Effector CD4-positive, alpha-beta T cell (primary cell): ENCODE measurements at regions not wholly inside any gene's neighbourhood (a gene's known extent, or its start where the extent isn't known, plus 50 kb on each side); places are given as distances from the start of the nearest gene placed in this dataset.
"Not testable (repeated sequence)": the region's sequence is repeated elsewhere in the genome, so short reads cannot be mapped to it uniquely, and the experiment has no call there.

Experiments used
- DNase-seq: peaks from one replicate; pipeline ENCODE4 v3.0.0-alpha.2; 2020

- no peak for DNase-seq
These were observed 614.6 kb upstream of the CDH5 start for GRCh38 chr16:65751622-65752521.

DNA sequence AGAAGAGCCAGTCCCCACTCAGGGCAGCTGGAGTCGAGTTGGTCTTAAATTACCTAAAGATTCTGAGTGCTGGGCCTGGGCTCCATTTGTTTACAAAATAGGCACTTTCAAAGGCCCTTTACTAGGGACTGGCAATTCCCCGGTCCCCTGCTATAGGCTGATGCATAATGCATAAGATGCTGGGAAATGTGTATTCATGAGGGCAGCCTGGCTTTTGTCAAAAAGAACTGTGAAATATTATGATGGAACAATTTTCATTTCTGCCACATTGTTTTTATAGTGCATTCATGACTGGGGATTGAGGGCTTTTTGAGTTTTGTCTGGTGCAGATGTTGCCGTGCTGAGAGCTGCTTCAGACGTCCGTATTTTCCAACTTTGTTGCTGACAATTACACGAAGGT, 617.0 kb upstream of the CDH5 start:
- no peak for DNase-seq

GRCh38 chr16:65746941-65747340, 619.5 kb upstream of the CDH5 start:
- DNase-seq = no peak

DNA sequence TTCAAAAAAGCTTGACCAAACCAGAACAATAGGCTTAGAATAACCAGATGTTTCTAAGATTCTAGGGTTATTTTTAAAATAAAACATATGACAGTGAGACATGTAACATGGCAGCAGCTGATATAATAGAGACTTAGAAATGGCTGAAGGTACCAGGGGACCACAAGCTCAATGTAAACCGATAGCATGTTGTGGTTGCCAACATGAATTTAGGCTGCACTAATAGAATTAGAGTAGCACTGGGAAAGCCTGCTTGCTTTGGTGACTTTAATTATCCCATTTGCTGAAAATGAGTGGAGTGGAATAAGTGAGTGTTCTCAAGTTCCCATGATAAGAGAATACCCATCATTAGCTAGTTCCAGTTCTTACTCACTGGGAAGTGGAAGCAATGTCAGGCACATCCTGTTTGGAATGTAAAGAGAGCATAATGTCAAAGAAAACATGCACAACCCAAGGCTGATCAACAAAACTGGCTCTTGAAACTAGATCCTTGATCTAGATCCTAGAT, 621.2 kb upstream of the CDH5 start:
- no peak for DNase-seq

DNA sequence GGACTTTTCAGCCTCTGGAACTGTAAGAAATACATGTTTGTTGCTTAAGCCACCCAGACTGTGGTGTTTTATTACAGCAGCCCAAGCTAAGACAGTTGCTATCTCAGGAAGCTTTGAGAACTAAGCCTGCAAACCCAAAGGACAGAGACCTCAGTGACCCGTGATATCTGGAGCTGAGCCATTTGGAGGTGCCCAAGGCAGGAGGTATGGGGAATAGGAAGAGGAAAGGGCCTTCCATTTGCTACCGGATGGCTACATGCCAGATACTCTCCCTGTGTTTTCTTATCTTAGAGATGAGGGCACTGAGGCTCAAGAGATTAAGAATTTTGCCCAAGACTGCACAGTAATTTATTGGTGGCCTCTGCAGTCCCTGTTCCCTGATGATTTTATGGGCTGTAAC, 622.1 kb upstream of the CDH5 start:
- DNase-seq = no peak

GRCh38 chr16:65743558-65743957, 621.7 kb upstream of the CDH11 start:
- no peak for DNase-seq

DNA sequence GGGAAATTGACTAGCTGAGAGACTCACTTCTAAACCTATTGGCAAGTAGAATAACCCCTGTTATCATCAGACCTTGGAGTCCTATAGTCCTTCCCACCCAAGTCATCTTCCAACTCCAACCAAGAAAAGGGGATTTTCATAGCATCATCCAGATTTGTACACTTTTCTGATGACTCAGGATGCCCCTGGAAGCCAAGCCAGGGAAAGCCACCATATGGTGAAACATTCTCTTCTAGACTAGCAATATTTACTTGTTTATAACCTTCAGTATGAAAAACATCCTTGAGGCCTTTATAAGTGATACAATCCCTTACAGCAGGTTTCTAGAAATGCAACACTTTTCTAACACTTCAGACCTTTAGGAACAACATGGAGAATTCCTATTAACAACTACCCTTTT, 618.8 kb upstream of the CDH11 start:
- no peak for DNase-seq

- no peak for DNase-seq
These were observed 617.7 kb upstream of the CDH11 start for GRCh38 chr16:65739518-65739917.

DNA sequence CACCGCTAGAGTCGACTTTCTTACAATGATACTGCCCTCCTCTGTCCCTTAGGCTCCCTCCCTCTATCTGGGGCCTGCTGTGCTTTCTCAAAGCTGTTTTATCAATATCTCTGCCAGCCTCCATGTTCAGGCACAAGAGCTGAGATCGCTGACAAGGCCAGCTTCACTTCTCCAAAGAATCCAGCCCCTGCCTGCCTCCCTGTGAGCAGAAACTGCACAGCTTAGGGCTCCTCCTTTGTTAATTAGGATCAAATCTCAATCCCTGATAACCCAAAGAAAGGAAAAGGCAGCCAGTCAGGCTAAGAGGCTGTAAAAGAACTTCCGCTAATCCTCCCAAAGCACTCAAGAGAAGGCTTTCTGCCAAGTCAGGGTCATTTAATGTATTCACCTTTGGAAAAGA, 616.0 kb upstream of the CDH11 start:
- no peak for DNase-seq

GRCh38 chr16:65735615-65736014, 613.8 kb upstream of the CDH11 start:
- not testable (repeated sequence) for DNase-seq

- DNase-seq = no peak
These were observed 611.9 kb upstream of the CDH11 start for GRCh38 chr16:65733721-65734120.

DNA sequence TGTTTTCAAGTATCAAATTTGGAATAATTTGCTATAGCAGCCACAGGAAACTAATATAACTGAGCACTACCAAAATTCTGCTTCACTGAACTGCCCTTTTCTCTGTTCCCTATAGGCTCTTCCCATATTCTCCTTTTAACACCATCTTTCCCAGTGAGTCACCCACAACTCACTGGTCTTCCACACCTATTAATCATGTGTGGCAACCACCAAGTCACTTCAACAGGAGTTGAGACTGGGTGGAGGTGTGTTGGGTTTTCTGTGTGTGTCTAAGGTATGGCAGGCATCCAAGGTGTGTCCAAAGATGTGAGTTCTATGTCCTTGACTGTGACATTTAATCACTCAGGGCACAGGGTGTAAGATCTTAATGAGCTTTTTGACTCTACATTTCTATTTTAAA, 610.0 kb upstream of the CDH11 start:
- no peak for DNase-seq

GRCh38 chr16:65728652-65729051, 606.8 kb upstream of the CDH11 start:
- no peak for DNase-seq

DNA sequence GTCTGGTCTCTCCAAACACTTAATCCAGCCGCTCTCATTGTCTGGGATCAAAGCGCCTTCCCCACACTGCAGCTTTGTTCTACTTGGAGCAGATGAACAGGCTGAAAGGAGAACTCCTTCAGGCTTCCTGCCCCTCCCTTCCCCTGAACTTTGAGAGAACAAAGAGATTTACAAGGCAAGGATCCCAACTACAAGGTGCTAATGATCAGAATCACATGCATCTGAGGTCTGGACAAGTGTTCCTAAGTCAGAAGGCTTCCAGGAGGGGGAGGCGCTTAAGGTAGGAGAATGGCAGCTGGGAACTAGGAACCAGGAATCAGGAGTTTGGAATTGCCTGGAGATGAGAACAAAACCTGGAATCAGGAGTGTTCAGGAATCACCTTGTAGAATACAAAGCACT, 606.3 kb upstream of the CDH11 start:
- DNase-seq = no peak

DNA sequence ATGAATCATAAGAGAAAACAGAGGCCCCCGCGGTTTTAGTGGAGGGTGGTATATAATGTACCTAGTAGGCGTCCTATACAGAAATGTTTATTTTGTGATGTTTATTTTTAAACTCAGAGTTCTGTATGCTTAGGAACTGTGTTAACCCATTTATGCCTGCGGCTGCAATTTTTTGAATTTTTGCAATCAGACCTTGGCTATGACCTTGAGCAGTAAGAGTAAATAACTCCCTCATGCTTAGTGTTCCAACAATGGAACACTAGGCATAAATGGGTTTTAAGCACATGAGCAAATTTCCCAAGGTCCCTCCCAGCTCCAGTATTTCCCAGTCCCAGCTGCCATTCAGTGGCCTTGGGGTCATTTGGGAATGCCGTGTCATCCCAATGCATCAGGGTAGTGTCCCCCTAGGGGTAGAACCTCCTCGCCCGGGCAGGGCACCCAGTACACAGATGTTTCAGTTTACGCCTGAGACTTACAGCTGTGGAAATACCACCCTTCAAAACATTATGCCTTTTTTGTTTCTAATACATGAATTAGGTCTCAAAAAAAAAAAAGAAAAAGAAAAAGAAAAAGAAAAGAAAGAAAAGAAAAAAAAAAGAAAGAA, 605.8 kb upstream of the CDH11 start:
- DNase-seq = no peak

DNA sequence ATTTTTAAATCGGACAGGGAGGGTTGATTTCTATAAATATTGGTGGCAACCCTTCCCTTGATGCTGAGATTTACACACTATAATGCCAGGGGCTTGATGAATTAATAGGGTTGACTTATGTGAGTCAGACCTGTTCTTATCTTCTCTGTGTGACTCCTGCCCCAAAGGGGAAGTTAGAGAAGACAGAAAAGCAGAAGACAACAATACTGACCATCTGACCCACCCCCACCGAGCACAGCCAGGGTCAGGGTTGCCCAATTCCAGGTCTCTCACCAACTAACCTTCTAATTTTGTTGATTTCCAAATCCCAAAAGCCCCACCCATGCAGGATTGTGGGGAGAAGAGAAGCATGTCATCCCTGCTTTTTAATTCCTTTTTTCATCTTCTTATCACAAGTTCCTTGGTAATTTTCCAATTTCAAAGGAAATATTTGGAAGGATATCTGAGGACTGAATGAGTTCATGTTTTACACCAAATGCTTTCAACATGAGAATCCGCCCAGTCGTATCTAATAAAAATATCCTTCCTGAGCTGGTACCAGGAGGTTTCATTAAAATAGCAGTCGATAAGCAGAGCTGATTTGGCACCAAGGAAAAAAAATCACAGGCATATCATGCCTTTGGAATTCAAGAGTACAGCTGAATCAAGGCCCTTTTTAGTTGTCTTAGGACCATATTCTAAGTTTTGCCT, 603.4 kb upstream of the CDH11 start:
- no peak for DNase-seq

DNA sequence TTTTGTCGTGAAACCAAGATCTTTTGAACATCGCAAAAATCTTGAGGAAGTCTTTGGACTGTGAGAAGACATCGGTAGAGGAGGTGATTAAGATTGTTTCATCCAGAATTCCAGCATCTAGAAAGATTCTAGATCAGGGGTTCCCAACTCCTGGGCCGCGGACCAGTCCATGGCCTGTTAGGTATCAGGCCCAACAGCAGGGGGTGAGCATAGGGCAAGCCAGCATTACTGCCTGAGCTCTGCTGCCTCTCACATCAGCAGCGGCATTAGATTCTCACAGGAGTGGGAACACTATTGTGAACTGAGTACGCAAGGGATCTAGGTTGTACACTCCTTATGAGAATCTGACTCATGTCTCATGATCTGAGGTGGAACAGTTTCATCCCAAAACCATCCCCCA, 600.6 kb upstream of the CDH11 start:
- DNase-seq = no peak

DNA sequence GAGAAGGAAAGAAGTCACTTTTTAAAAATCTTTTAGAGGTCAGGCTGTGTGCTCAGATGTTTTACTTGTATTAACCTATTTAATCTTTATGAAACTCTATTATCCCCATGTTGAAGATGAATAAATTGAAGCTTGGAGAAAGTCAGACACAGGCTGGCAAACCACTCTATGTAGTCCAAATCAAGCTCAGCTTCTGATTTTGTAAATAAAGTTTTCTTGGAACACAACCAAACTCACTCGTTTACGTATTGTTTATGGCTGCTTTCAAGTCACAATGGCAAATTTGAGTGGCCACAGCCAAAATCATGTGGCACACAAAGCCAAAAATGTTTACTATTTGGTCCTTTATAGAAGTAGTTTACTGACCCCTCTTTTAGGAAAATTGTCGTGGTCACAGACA, 596.0 kb upstream of the CDH11 start:
- DNase-seq = no peak

DNA sequence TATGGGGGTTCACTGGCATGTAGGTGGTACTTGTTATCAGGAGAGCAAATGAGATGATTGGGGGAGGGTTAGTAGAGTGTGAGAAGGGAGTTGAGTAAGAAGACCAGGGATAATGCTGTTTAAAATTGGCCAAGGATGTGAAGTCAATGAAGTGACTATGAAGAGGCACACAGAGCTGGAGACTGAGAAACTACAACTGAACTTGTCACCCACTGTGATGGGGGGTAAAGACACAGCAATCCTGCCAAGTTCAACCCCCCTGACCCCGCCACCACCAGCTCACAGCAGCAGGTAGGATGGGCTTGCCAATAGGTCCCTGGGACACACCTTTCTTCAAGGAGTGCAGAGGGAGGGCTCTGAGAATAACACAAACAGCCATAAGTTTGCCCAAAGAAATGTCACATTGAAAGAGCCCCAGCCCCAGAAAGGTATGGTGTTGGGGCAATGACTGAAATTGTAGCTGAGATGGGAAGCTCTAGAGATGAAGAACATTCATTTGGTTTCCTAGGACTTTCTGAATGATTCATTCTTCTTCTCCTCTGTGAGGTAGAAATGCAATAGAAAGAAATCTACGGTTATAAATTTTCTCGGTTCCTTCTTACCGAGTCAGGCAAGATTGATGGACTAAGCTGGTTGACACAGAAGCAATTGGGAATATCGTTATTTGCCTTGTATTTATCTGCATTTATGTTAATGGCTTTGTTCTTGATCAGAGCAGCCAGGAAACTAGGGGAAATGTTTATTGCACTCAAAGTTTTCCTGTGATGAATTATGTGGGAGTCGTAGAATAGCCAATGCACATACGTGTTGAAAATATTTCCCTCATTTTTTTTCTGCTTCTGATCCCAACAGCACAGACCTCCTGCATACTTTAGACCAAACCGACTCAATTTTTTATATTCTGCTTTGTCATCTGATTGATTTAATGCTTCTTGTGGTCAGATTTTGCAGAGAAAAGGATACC, 595.2 kb upstream of the CDH11 start:
- no peak for DNase-seq

DNA sequence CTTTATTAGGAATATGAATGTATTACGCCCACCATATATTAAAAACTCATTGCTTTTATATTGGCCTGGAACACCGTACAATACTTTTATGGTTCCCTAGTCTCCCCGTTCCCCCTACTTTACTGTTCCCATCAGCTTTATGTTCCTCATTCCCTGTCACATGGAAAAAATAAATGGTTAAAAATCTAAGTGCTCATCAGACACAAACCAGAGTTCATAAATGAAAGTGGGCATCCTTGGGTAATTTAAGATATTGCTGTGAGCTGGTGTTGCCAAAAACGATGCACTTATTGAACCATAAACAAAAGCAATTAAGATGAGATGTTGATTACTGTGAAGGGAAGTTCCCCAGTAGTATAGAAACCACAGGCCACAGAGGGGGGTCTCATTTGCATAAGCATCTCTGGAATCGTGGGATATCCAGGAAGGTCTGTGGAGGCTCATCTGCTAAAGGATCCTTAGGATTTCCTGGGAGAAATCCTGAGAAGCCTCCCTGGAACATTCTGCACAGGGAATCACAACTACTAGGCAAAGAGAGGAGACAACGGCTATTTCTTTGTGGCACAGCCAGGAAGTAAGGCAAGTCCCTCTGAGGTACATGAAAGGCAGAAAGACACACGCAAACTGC, 591.4 kb upstream of the CDH11 start:
- no peak for DNase-seq

- DNase-seq = no peak
These were observed 588.2 kb upstream of the CDH11 start for GRCh38 chr16:65710107-65710506.

DNA sequence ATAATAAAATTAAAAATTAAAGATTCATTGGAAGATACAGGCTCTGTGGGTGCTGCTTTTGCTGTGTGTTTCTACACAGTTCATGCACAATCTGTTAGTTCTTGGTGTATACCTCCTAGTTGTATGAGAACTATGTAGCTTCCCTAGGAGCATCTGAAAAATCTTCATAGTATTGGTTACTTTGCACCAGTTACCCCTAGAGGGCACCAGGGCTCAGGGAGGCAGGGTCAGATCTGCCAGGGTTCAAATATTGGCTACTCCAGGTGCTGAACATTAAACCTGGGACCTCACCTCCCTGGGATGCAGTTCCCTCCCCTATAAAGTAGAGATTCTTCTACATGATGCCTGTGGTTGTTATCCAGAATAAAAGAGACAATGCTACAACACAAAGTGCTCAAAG, 583.0 kb upstream of the CDH11 start:
- no peak for DNase-seq
